GM20431 (cell line): ENCODE measurements at regions not wholly inside any gene's neighbourhood (a gene's known extent, or its start where the extent isn't known, plus 50 kb on each side); places are given as distances from the start of the nearest gene placed in this dataset.

ENCODE experiments used
- in situ Hi-C: fragments of 300-500 bp; cut with MseI, MboI; formaldehyde crosslinking; loops from one replicate; pipeline ENCODE4 v1.15.0; 2020; ENCODE audit warnings: low sequenced_read_pairs; ENCODE audit not compliant: unreplicated experiment

GRCh38 chr6:151749341-151749740, 58.1 kb upstream of the ESR1 start:
- in situ Hi-C loops: no loop called here

- in situ Hi-C loops: loop anchor here (25.0 kb wide), 1 partner anchor 384 kb away; no protein-coding TSS in a partner anchor
Measured at GRCh38 chr6:151753581-151753980, 53.9 kb upstream of the ESR1 start.

- in situ Hi-C loops: loop anchor here (25.0 kb wide), 1 partner anchor 380 kb away; no protein-coding TSS in a partner anchor
Measured at GRCh38 chr6:151757506-151757955, 50.0 kb upstream of the ESR1 start.
